ENCODE measurements at regions not wholly inside any gene's neighbourhood (a gene's known extent, or its start where the extent isn't known, plus 50 kb on each side); places are given as distances from the start of the nearest gene placed in this dataset.
"Not testable (repeated sequence)": the region's sequence is repeated elsewhere in the genome, so short reads cannot be mapped to it uniquely, and the experiment has no call there.

DNA sequence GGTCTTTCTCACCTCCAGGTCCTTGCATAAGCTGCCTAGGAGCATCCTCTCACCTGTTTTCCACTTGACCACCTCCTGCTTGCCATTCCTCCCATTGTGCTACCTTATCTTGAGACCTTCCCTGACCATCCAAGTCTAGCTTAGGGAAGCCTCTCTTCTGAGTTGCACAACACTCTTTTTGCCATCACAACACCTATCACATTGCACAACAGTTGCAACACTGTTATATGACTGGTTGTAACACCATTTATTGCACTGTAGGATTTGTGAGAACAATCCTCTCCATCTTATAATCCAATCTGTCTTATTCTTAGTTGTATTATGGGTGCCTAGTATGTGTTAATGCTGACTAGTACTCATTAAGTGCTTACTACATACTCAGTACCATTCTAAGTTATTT is 488.7 kb downstream of the OMA1 start:
- no peaks in the 10 kb centered on the region for H3K36me3 ChIP-seq (ENCODE audit: control insufficient read depth in 1 of 2, insufficient read depth in 2 of 2, low read length in 2 of 2)
- H3K4me3 ChIP-seq (replicated peaks in 1 of 2; ENCODE audit: low read depth in 1 of 2, low read length in 2 of 2): no peak overlapping the region
- no peaks in the 10 kb centered on the region for H4K20me1 ChIP-seq (ENCODE audit: insufficient read depth)
- DNase-seq (ENCODE audit: low read depth, low spot score) (no peak), ATAC-seq (no peak)
- H2AFZ ChIP-seq (ENCODE audit: low read depth, low read length, poor library complexity, severe bottlenecking): no peak overlapping the region
- no peak overlapping the region for H3K9ac ChIP-seq (ENCODE audit: low read length)
- TF ChIP-seq EZH2phosphoT487 (IDR thresholded peaks at IDR 0.05; ENCODE audit: borderline replicate concordance) (no peak), EZH2 (IDR thresholded peaks at IDR 0.05) (no peak), RAD21 (IDR thresholded peaks at IDR 0.05; ENCODE audit: low read depth) (no peak), SIN3A (IDR thresholded peaks at IDR 0.05; ENCODE audit: low read depth) (no peak), POLR2AphosphoS5 (IDR thresholded peaks at IDR 0.05; ENCODE audit: low read depth, low read length) (no peak), ZNF274 (IDR thresholded peaks at IDR 0.05; ENCODE audit: low read depth, low read length) (no peak), SRF (IDR thresholded peaks at IDR 0.05; ENCODE audit: low read depth) (no peak), CBX3 (IDR thresholded peaks at IDR 0.05; ENCODE audit: low read depth) (no peak), YY1 (IDR thresholded peaks at IDR 0.05; ENCODE audit: extremely low read depth, insufficient replicate concordance, low read depth, low read length) (no peak), EGR1 (IDR thresholded peaks at IDR 0.05; ENCODE audit: low read depth) (no peak)
- TF ChIP-seq, protein P1, sequence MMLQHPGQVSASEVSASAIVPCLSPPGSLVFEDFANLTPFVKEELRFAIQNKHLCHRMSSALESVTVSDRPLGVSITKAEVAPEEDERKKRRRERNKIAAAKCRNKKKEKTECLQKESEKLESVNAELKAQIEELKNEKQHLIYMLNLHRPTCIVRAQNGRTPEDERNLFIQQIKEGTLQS (IDR thresholded peaks at IDR 0.05): no peak
- TF ChIP-seq, protein P2, sequence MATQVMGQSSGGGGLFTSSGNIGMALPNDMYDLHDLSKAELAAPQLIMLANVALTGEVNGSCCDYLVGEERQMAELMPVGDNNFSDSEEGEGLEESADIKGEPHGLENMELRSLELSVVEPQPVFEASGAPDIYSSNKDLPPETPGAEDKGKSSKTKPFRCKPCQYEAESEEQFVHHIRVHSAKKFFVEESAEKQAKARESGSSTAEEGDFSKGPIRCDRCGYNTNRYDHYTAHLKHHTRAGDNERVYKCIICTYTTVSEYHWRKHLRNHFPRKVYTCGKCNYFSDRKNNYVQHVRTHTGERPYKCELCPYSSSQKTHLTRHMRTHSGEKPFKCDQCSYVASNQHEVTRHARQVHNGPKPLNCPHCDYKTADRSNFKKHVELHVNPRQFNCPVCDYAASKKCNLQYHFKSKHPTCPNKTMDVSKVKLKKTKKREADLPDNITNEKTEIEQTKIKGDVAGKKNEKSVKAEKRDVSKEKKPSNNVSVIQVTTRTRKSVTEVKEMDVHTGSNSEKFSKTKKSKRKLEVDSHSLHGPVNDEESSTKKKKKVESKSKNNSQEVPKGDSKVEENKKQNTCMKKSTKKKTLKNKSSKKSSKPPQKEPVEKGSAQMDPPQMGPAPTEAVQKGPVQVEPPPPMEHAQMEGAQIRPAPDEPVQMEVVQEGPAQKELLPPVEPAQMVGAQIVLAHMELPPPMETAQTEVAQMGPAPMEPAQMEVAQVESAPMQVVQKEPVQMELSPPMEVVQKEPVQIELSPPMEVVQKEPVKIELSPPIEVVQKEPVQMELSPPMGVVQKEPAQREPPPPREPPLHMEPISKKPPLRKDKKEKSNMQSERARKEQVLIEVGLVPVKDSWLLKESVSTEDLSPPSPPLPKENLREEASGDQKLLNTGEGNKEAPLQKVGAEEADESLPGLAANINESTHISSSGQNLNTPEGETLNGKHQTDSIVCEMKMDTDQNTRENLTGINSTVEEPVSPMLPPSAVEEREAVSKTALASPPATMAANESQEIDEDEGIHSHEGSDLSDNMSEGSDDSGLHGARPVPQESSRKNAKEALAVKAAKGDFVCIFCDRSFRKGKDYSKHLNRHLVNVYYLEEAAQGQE (IDR thresholded peaks at IDR 0.05; ENCODE audit: low read depth): no peak
- TF ChIP-seq, protein P3, sequence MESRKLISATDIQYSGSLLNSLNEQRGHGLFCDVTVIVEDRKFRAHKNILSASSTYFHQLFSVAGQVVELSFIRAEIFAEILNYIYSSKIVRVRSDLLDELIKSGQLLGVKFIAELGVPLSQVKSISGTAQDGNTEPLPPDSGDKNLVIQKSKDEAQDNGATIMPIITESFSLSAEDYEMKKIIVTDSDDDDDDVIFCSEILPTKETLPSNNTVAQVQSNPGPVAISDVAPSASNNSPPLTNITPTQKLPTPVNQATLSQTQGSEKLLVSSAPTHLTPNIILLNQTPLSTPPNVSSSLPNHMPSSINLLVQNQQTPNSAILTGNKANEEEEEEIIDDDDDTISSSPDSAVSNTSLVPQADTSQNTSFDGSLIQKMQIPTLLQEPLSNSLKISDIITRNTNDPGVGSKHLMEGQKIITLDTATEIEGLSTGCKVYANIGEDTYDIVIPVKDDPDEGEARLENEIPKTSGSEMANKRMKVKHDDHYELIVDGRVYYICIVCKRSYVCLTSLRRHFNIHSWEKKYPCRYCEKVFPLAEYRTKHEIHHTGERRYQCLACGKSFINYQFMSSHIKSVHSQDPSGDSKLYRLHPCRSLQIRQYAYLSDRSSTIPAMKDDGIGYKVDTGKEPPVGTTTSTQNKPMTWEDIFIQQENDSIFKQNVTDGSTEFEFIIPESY (IDR thresholded peaks at IDR 0.05; ENCODE audit: extremely low read depth, insufficient replicate concordance, low read length): no peak
- no peak overlapping the region for H3K4me2 ChIP-seq (ENCODE audit: low read length)
- no peaks in the 10 kb centered on the region for H3K79me2 ChIP-seq (ENCODE audit: insufficient read depth, low read length)
- H3K27me3 ChIP-seq (ENCODE audit: insufficient read depth, low read length): no peaks in the 10 kb centered on the region; the same call in 1 of the 2 replicates
- H3K9me2 ChIP-seq (ENCODE audit: insufficient read depth): no peaks in the 10 kb centered on the region
- POLR2A ChIA-PET: no interaction called here
- CTCF ChIA-PET: no interaction called here
- BruUV-seq (replicated peaks): no TSS peak
- RAD21 ChIA-PET (ENCODE audit: low non-redundant PET in 1 of 2, low total read pairs in 2 of 2, uncharacterized antibody in 2 of 2, unreplicated experiment in 2 of 2): no interaction called here
- no peaks in the 10 kb centered on the region for H3K4me1 ChIP-seq (ENCODE audit: control insufficient read depth in 1 of 2, insufficient read depth in 2 of 2, low read length in 2 of 2)
- no peak overlapping the region for H3K27ac ChIP-seq (ENCODE audit: low read depth, low read length)
- no peaks in the 10 kb centered on the region for H3K9me3 ChIP-seq (ENCODE audit: control insufficient read depth in 1 of 2, insufficient read depth in 1 of 2, low read depth in 1 of 2, low read length in 2 of 2)
- intact Hi-C loops (cut with micrococcal nuclease): no loop called here

DNA sequence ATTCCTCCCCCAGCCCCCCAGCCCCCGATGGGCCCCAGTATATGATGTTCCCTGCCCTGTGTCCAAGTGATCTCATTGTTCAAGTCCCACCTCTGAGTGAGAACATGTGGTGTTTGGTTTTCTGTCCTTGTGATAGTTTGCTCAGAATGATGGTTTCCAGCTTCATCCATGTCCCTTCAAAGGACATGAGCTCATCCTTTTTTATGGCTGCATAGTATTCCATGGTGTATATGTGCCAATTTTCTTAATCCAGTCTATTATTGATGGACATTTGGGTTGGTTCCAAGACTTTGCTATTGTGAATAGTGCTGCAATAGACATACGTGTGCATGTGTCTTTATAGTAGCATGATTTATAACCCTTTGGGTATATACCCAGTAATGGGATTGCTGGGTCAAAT is 495.3 kb downstream of the OMA1 start:
- intact Hi-C loops (cut with micrococcal nuclease); H3K9me3 ChIP-seq (ENCODE audit: control insufficient read depth in 1 of 2, insufficient read depth in 1 of 2, low read depth in 1 of 2, low read length in 2 of 2); H3K27me3 ChIP-seq (ENCODE audit: insufficient read depth, low read length); H3K79me2 ChIP-seq (ENCODE audit: insufficient read depth, low read length); DNase-seq (ENCODE audit: low read depth, low spot score); H3K4me2 ChIP-seq (ENCODE audit: low read length); H2AFZ ChIP-seq (ENCODE audit: low read depth, low read length, poor library complexity, severe bottlenecking); H3K4me3 ChIP-seq (replicated peaks in 1 of 2; ENCODE audit: low read depth in 1 of 2, low read length in 2 of 2); ATAC-seq; H3K36me3 ChIP-seq (ENCODE audit: control insufficient read depth in 1 of 2, insufficient read depth in 2 of 2, low read length in 2 of 2); H3K9ac ChIP-seq (ENCODE audit: low read length); H4K20me1 ChIP-seq (ENCODE audit: insufficient read depth); H3K4me1 ChIP-seq (ENCODE audit: control insufficient read depth in 1 of 2, insufficient read depth in 2 of 2, low read length in 2 of 2); BruUV-seq (replicated peaks); H3K27ac ChIP-seq (ENCODE audit: low read depth, low read length); POLR2A ChIA-PET; H3K9me2 ChIP-seq (ENCODE audit: insufficient read depth); RAD21 ChIA-PET (ENCODE audit: low non-redundant PET in 1 of 2, low total read pairs in 2 of 2, uncharacterized antibody in 2 of 2, unreplicated experiment in 2 of 2); CTCF ChIA-PET: not testable (repeated sequence)
